Hepatocyte (in vitro differentiated cells): ENCODE measurements at regions not wholly inside any gene's neighbourhood (a gene's known extent, or its start where the extent isn't known, plus 50 kb on each side); places are given as distances from the start of the nearest gene placed in this dataset.

Source experiments
- CTCF ChIP-seq: fragments of 200-600 bp; sonication (generic); IDR thresholded peaks from 2 replicates; pipeline ENCODE4 v1.5.1; 2016; ENCODE audit warnings: antibody characterized with exemption, mild to moderate bottlenecking; ENCODE audit not compliant: poor library complexity
- EZH2 ChIP-seq: fragments of 200-600 bp; sonication (generic); IDR thresholded peaks from 2 replicates; pipeline ENCODE4 v1.6.1; 2016; ENCODE audit warnings: antibody characterized with exemption, mild to moderate bottlenecking, borderline replicate concordance
- EZH2phosphoT487 ChIP-seq: fragments of 200-600 bp; sonication (generic); IDR thresholded peaks from one replicate; pipeline ENCODE4 v1.6.1; 2018; ENCODE audit warnings: antibody characterized with exemption, mild to moderate bottlenecking, low read depth, moderate library complexity; ENCODE audit not compliant: unreplicated experiment, severe bottlenecking

GRCh38 chr6:27579973-27580372 lies 107.1 kb upstream of the ZNF184 start:
- TF ChIP-seq CTCF, result no peak
- TF ChIP-seq EZH2, result no peak
- TF ChIP-seq EZH2phosphoT487, result no peak
